Trophoblast cell (in vitro differentiated cells and primary cell): ENCODE measurements at regions not wholly inside any gene's neighbourhood (a gene's known extent, or its start where the extent isn't known, plus 50 kb on each side); places are given as distances from the start of the nearest gene placed in this dataset.
A peak's percentile ranks its signal among the peaks of the same experiment; 100 is the strongest.

ENCODE experiments used
- DNase-seq, 2 donors: peaks; one replicate each; pipeline ENCODE4 v3.0.0-alpha.2; 2016
- H2AFZ ChIP-seq: 2 replicates; pipeline ENCODE4 v1.6.1; 2013; ENCODE audit warnings: low read length, moderate library complexity, mild to moderate bottlenecking; ENCODE audit not compliant: insufficient read depth, poor library complexity
- H2AK5ac ChIP-seq: 2 replicates; pipeline ENCODE4 v1.6.1; 2013; ENCODE audit warnings: mild to moderate bottlenecking, low read length
- H2BK120ac ChIP-seq: 2 replicates; pipeline ENCODE4 v1.6.1; 2013; ENCODE audit warnings: low read length, mild to moderate bottlenecking, moderate library complexity; ENCODE audit not compliant: insufficient read depth, poor library complexity
- H2BK12ac ChIP-seq: 2 replicates; pipeline ENCODE4 v1.6.1; 2013; ENCODE audit warnings: mild to moderate bottlenecking, low read length, moderate library complexity
- H2BK5ac ChIP-seq: 2 replicates; pipeline ENCODE4 v1.6.1; 2013; ENCODE audit warnings: low read length, low read depth, moderate library complexity, mild to moderate bottlenecking; ENCODE audit not compliant: poor library complexity
- H3K14ac ChIP-seq: 2 replicates; pipeline ENCODE4 v1.6.1; 2013; ENCODE audit warnings: mild to moderate bottlenecking, low read length
- H3K18ac ChIP-seq: 2 replicates; pipeline ENCODE4 v1.6.1; 2013; ENCODE audit warnings: mild to moderate bottlenecking, low read length
- H3K23ac ChIP-seq: 2 replicates; pipeline ENCODE4 v1.6.1; 2013; ENCODE audit warnings: low read length
- H3K27ac ChIP-seq: 2 replicates; pipeline ENCODE4 v1.5.1; 2013; ENCODE audit warnings: low read depth, mild to moderate bottlenecking, inconsistent platforms, low read length, moderate library complexity
- H3K27me3 ChIP-seq: 2 replicates; pipeline ENCODE4 v1.6.1; 2013; ENCODE audit warnings: inconsistent platforms, mild to moderate bottlenecking, low read length, moderate library complexity; ENCODE audit not compliant: insufficient read depth
- H3K36me3 ChIP-seq, 2 experiments: 1 replicate in 1 of 2; 2 replicates in 1 of 2; pipeline ENCODE4 v1.6.1; 2013; ENCODE audit warnings: low read length in 2 of 2, mild to moderate bottlenecking in 2 of 2, moderate library complexity in 1 of 2; ENCODE audit not compliant: insufficient read depth in 2 of 2, control insufficient read depth in 1 of 2
- H3K4ac ChIP-seq: 2 replicates; pipeline ENCODE4 v1.6.1; 2013; ENCODE audit warnings: low read depth, mild to moderate bottlenecking, low read length, moderate library complexity
- H3K4me1 ChIP-seq, 2 experiments: 1 replicate in 1 of 2; 2 replicates in 1 of 2; pipeline ENCODE4 v1.6.1; 2013; ENCODE audit warnings: low read length in 2 of 2, mild to moderate bottlenecking in 2 of 2, moderate library complexity in 1 of 2; ENCODE audit not compliant: insufficient read depth in 2 of 2, control insufficient read depth in 1 of 2
- H3K4me2 ChIP-seq: 2 replicates; pipeline ENCODE4 v1.6.1; 2013; ENCODE audit warnings: inconsistent platforms, mild to moderate bottlenecking, low read length, moderate library complexity
- H3K4me3 ChIP-seq: 2 replicates; pipeline ENCODE4 v1.5.1; 2013; ENCODE audit warnings: mild to moderate bottlenecking, low read depth, low read length, inconsistent platforms
- H3K79me1 ChIP-seq: one replicate; pipeline ENCODE4 v1.6.1; 2013; ENCODE audit warnings: low read length
- H3K79me2 ChIP-seq: 2 replicates; pipeline ENCODE4 v1.6.1; 2013; ENCODE audit warnings: low read length, mild to moderate bottlenecking; ENCODE audit not compliant: control insufficient read depth, insufficient read depth, poor library complexity
- H3K9ac ChIP-seq: 2 replicates; pipeline ENCODE4 v1.6.1; 2013; ENCODE audit warnings: mild to moderate bottlenecking, low read length
- H3K9me3 ChIP-seq: 2 replicates; pipeline ENCODE4 v1.6.1; 2013; ENCODE audit warnings: low read depth, mild to moderate bottlenecking, control low read depth, inconsistent platforms, low read length; ENCODE audit not compliant: insufficient read depth
- H4K12ac ChIP-seq: 2 replicates; pipeline ENCODE4 v1.6.1; 2013; ENCODE audit warnings: low read depth, mild to moderate bottlenecking, low read length, moderate library complexity
- H4K8ac ChIP-seq: 2 replicates; pipeline ENCODE4 v1.6.1; 2013; ENCODE audit warnings: low read depth, mild to moderate bottlenecking, low read length, moderate library complexity
- H4K91ac ChIP-seq: one replicate; pipeline ENCODE4 v1.6.1; 2013; ENCODE audit warnings: low read depth, mild to moderate bottlenecking, low read length, moderate library complexity
- WGBS: extraction: QIAGEN DNeasy Blood & Tissue Kit; methylation state at CpG from one replicate; pipeline ENCODE4 v1.1.7; 2013; ENCODE audit warnings: missing lambda C conversion rate; ENCODE audit not compliant: insufficient read length, insufficient coverage; ENCODE audit errors: extremely low coverage; 5-methylcytosine and 5-hydroxymethylcytosine counted together

GRCh38 chr4:119841361-119841760 is 212.8 kb upstream of the PDE5A start:
- Histone ChIP-seq H3K27ac (no peak overlapping the region), H3K36me3 (no peaks in the 10 kb centered on the region), H2AFZ (no peak overlapping the region), H3K14ac (no peak overlapping the region), H4K91ac (no peak overlapping the region), H3K4me1 (no peaks in the 10 kb centered on the region), H2BK12ac (no peak overlapping the region), H2BK5ac (no peak overlapping the region), H3K79me1 (no peaks in the 10 kb centered on the region), H2BK120ac (no peak overlapping the region), H3K9ac (no peak overlapping the region), H4K12ac (no peak overlapping the region), H3K23ac (no peak overlapping the region), H2AK5ac (no peak overlapping the region), H3K4me3 (no peak overlapping the region), H3K18ac (no peak overlapping the region), H3K27me3 (no peaks in the 10 kb centered on the region), H3K79me2 (no peaks in the 10 kb centered on the region), H3K4me2 (no peak overlapping the region), H3K9me3 (no peaks in the 10 kb centered on the region), H4K8ac (no peak overlapping the region), H3K4ac (no peak overlapping the region)
- DNase-seq: no peak

DNA sequence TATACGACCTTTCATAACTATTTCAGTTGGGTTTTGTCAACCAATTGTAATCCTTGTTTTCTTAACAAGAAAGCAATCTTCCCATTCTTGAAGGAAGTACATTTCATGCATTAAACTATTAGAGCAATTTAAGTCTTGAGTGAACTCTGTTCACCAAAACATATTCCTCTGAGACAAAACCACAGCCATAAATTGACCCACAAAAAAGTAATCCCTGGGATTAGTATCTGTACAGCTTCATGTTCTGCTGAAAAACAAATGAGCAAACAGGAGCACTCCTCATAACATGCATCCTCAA is 207.0 kb upstream of the PDE5A start:
- no peak overlapping the region for H3K4me2 ChIP-seq
- H3K18ac ChIP-seq: no peak overlapping the region
- no peak overlapping the region for H2AFZ ChIP-seq
- no peaks in the 10 kb centered on the region for H3K9me3 ChIP-seq
- no peaks in the 10 kb centered on the region for H3K79me2 ChIP-seq
- no peak overlapping the region for H2BK5ac ChIP-seq
- no peak overlapping the region for H4K91ac ChIP-seq
- H3K23ac ChIP-seq: no peak overlapping the region
- no peak overlapping the region for H3K4ac ChIP-seq
- H2BK12ac ChIP-seq: no peak overlapping the region
- no peaks in the 10 kb centered on the region for H3K4me1 ChIP-seq
- H3K27ac ChIP-seq: no peak overlapping the region
- H3K14ac ChIP-seq: no peak overlapping the region
- peaks cover 2% of the 10 kb centered on the region for H3K79me1 ChIP-seq
- no peaks in the 10 kb centered on the region for H3K36me3 ChIP-seq
- H4K8ac ChIP-seq: no peak overlapping the region
- no peaks in the 10 kb centered on the region for H3K27me3 ChIP-seq
- H3K4me3 ChIP-seq: no peak overlapping the region
- H2AK5ac ChIP-seq: no peak overlapping the region
- no peak for DNase-seq
- H4K12ac ChIP-seq: no peak overlapping the region
- no peak overlapping the region for H3K9ac ChIP-seq
- H2BK120ac ChIP-seq: no peak overlapping the region
- WGBS: no CpG with 5 or more reads among the region's 1 CpG

GRCh38 chr4:119834906-119835612 is 206.5 kb upstream of the PDE5A start:
- H2AK5ac ChIP-seq: no peak overlapping the region
- no peak overlapping the region for H2BK120ac ChIP-seq
- H3K79me2 ChIP-seq: no peaks in the 10 kb centered on the region
- no peak overlapping the region for H3K14ac ChIP-seq
- no peaks in the 10 kb centered on the region for H3K9me3 ChIP-seq
- no peak overlapping the region for H3K18ac ChIP-seq
- no peak overlapping the region for H3K27ac ChIP-seq
- H3K27me3 ChIP-seq: no peaks in the 10 kb centered on the region
- H3K4me3 ChIP-seq: no peak overlapping the region
- H3K36me3 ChIP-seq: no peaks in the 10 kb centered on the region
- no peak overlapping the region for H3K23ac ChIP-seq
- no peak overlapping the region for H2BK5ac ChIP-seq
- H2AFZ ChIP-seq: no peak overlapping the region
- no peak overlapping the region for H3K9ac ChIP-seq
- peaks cover 2% of the 10 kb centered on the region for H3K79me1 ChIP-seq
- H3K4me1 ChIP-seq: no peaks in the 10 kb centered on the region
- no peak overlapping the region for H4K12ac ChIP-seq
- WGBS: no CpG with 5 or more reads among the region's 3 CpGs
- no peak overlapping the region for H3K4me2 ChIP-seq
- DNase-seq: no peak
- no peak overlapping the region for H4K91ac ChIP-seq
- H3K4ac ChIP-seq: no peak overlapping the region
- no peak overlapping the region for H4K8ac ChIP-seq
- H2BK12ac ChIP-seq: peak overlapping the region; percentile 91

DNA sequence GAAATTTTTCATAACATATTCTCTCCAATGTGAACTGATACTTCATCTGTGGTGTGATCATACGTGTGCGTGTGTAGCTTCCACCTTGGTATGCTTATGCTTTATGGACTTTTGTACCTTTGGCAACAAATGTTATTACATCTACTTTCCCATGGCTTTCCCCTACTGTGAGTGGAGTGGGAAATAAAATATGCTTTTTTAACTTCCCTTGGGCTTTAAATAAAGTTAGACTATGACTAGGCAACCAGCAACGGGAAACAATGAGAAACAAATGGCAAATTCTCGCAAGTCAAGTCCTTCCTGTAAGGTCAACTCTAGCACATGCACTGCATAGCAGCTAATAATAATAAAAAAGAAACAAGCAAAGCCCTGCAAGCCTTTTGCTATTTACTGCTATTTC is 205.0 kb upstream of the PDE5A start:
- Histone ChIP-seq H3K27me3 (no peaks in the 10 kb centered on the region), H3K79me2 (no peaks in the 10 kb centered on the region), H2AFZ (no peak overlapping the region), H3K23ac (no peak overlapping the region), H3K4me3 (no peak overlapping the region), H3K9me3 (no peaks in the 10 kb centered on the region), H4K91ac (no peak overlapping the region), H3K4ac (no peak overlapping the region), H3K4me2 (no peak overlapping the region), H3K27ac (no peak overlapping the region), H3K79me1 (peaks cover 2% of the 10 kb centered on the region), H2BK120ac (no peak overlapping the region), H3K9ac (no peak overlapping the region), H3K14ac (no peak overlapping the region), H3K4me1 (no peaks in the 10 kb centered on the region), H4K8ac (no peak overlapping the region), H2BK5ac (no peak overlapping the region), H4K12ac (no peak overlapping the region), H3K18ac (no peak overlapping the region), H2AK5ac (no peak overlapping the region), H3K36me3 (no peaks in the 10 kb centered on the region), H2BK12ac (no peak overlapping the region)
- DNase-seq: no peak
- no CpG with 5 or more reads among the region's 4 CpGs for WGBS
